Epithelial cell of proximal tubule (primary cell): ENCODE measurements at regions not wholly inside any gene's neighbourhood (a gene's known extent, or its start where the extent isn't known, plus 50 kb on each side); places are given as distances from the start of the nearest gene placed in this dataset.
"Not testable (repeated sequence)": the region's sequence is repeated elsewhere in the genome, so short reads cannot be mapped to it uniquely, and the experiment has no call there.

Experiments
- DNase-seq: peaks from one replicate; pipeline ENCODE4 v3.0.0-alpha.2; 2011; ENCODE audit warnings: low read depth
- H3K4me3 ChIP-seq: 2 replicates; pipeline ENCODE4 v1.5.1; 2011; ENCODE audit warnings: low read depth, mild to moderate bottlenecking, low read length
- TF ChIP-seq, protein P1 (sequence below): conservative IDR thresholded peaks from 2 replicates; pipeline ENCODE4 v1.5.1; 2012; ENCODE audit warnings: low read depth, mild to moderate bottlenecking, low read length

DNA sequence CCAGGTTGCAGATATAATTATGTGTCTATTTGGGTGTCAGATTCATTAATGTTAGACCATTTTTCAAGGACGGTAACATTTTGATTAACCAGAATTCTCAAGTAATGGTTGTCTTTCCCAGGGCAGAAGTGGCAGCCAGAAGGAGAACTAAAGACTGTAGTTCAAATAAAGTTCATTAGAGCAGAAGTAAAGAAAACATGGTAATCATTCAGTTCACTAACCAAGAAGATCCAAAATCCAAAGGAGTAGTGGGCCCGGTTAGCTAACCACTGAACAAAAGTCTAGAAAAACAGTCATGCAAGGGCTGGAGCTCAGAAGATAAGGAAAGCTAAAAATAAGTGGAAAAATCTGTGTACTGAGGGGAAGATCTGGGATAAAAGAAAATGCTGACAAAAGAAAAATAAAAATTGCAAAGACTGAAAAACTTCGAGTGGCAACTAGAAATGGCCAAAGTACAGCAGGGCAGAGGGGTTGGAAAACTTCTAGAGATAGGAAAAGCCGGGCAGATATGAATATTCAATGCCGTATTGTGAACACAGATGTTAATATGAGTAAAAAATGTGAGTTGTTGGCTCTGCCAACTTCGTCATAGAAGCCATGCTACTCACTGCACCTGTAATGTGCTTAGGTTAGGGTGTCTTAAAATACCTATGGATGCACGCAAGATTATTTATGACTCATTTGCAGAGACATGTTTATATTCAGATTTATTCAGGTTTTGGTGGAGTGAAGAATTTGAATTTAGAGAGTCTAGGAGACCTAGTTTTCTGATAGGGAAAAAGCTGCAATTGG, 925.9 kb downstream of the LTN1 start:
- DNase-seq, result no peak
- TF ChIP-seq, protein P1, sequence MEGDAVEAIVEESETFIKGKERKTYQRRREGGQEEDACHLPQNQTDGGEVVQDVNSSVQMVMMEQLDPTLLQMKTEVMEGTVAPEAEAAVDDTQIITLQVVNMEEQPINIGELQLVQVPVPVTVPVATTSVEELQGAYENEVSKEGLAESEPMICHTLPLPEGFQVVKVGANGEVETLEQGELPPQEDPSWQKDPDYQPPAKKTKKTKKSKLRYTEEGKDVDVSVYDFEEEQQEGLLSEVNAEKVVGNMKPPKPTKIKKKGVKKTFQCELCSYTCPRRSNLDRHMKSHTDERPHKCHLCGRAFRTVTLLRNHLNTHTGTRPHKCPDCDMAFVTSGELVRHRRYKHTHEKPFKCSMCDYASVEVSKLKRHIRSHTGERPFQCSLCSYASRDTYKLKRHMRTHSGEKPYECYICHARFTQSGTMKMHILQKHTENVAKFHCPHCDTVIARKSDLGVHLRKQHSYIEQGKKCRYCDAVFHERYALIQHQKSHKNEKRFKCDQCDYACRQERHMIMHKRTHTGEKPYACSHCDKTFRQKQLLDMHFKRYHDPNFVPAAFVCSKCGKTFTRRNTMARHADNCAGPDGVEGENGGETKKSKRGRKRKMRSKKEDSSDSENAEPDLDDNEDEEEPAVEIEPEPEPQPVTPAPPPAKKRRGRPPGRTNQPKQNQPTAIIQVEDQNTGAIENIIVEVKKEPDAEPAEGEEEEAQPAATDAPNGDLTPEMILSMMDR, result no peak

DNA sequence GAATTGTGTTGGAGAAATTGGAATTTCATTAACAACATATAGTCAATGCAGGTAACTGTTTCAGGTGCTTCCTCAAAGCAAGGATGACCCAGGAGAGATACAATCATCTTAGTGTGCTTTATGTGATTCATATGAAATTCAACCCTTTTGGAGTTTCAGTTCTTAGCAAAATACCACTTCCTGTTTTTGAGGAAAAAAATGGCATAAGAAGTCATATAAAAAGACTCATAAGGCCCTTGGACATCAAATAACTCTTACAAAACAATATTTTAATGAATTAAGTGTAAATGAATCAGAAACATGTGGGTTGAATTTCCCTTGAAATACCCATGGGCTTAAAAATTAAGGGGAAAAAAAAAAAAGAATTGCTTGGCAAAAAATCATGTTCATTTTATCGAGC, 926.6 kb downstream of the LTN1 start:
- DNase-seq, result no peak
- TF ChIP-seq, protein P1, result no peak
- no peak overlapping the region for H3K4me3 ChIP-seq

More for the DNA sequence above, 925.9 kb downstream of the LTN1 start:
- no peak overlapping the region for H3K4me3 ChIP-seq

DNA sequence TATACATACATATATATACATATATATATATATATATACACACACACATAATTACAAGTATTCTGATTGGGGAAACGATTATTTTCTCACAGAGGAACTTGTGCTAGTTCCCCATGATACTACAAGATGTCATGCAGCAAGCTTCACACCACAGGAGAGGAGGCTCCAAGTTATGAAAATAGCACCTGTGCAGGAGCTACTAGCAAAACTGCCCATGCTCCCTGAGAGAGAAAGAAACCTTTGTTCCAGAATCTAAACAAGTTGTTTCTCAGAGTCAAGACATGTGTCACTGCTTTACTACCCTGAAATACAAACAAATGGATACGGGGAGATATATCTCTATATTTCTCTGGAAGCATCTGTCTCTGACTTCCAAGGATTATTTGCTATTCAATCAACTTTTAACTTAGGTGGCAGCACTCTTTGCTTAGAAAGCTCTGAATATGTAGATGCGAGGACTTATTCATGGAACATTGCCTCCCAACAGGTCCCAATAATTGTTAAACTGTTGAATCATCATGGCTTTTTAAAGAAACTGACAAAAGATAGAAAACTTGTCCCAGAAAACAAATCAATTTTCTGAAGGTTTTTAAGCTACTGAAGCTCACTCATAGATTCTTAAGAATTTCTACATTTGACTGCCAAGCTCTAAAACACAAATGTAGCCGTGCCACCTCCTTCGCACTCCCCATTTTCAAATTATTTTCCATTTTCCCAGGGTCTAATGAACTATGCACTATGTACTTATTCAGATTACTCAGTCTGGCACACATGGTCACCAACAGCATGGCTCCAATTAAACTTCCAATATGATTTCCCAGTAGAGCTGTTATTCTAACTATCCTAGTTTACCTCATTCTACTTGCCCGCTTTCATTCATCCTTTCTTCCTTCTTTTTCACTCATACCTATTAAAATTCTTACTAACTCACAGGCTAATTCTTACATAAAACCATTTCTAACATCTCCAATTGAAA, 929.1 kb downstream of the LTN1 start:
- no peak for DNase-seq
- TF ChIP-seq, protein P1, result no peak
- H3K4me3 ChIP-seq, result no peak overlapping the region

DNA sequence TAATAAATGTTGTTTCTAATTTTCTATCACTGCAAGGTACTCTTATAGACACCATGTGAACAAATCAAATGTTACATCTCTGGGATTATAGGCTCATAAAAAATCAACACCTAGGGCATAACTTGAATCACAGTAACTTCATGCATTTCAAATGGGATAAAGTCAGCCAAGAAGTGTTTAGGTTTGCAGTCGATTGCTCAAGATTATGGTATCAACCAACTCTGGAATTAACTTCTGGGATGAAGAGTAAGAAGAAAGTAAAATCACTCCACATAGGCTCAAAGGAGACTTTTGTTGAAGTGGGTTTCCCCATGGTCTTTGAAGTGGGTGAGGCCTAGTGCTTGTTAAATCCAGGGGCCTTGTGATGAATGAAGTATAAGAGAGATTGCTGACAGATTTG, 939.7 kb downstream of the LTN1 start:
- H3K4me3 ChIP-seq, DNase-seq: not testable (repeated sequence)

DNA sequence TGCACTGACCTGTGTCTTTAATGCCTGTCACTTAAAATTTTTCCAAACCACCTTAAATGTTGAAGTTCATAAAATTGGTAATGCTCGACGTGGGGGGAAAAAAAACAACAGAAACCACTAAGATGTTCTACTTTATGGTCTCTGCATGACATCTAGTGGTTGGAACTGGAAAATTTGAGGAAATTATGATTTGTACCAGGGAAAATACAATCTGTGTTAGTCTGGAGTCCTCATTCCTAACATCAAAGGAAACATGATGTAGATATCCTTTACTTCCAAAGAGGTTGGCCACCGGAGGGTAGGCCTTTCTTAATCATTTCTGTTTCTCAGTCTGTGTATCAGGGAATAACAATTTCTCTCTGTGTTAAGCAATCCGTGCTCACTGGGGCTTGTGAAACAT, 941.0 kb downstream of the LTN1 start:
- DNase-seq, H3K4me3 ChIP-seq: not testable (repeated sequence)
- TF ChIP-seq, protein P1, result peak; percentile 55

DNA sequence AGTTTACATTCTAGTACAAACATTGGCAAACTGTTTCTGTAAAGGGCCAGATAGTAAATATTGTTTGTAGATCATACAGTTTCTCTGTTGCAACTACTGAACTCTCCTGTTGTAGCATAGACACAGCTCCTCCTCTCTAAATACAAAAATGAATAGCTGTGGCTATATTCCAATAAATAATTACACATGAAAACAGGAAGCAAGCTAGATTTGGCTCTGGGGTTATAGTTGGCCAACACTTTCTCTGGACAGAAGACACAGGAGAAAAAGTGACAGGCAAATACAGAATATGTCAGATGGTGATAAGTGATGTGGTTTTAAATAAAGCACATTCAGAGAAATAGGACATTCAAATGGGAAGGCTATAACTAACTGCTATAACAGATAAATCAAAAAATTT, 957.0 kb downstream of the LTN1 start:
- not testable (repeated sequence) for H3K4me3 ChIP-seq, DNase-seq

DNA sequence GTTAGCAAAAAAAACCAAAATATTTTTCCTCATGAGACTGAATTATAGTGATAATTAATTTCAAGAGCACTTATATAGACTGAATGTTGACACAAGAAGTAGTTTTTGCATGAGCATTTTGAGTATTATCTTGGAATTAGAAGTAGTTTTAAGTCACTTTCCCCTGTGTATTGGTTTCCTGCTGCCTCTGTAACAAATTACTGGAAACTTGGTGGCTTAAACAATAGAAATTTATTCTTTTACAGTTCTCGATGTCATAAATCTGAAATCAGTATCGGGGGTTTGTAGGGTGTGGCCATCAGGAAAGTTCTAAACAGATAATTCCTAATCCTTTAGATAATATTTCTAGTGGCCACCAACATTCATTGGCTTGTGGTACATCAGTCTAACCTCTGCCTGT, 957.8 kb downstream of the LTN1 start:
- not testable (repeated sequence) for H3K4me3 ChIP-seq, DNase-seq

DNA sequence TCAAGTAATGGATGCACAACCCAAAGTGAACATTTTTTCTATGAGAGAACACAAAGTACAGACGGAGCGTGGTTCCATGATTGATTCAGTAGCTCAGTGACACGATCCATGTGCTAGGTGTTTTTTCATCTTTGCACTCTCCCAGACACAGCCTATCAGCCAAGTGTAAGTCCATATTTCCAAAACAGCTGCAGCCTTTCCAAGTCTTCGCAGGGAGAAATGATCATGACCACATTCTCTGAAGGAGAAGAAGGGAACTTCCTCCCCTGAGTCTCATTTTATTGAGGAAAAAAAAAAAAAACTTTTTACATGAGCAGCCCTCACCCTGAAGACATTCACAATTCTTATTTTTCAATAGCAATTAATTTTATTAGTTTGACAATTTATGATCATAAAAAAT, 958.3 kb downstream of the LTN1 start:
- H3K4me3 ChIP-seq, DNase-seq: not testable (repeated sequence)

DNA sequence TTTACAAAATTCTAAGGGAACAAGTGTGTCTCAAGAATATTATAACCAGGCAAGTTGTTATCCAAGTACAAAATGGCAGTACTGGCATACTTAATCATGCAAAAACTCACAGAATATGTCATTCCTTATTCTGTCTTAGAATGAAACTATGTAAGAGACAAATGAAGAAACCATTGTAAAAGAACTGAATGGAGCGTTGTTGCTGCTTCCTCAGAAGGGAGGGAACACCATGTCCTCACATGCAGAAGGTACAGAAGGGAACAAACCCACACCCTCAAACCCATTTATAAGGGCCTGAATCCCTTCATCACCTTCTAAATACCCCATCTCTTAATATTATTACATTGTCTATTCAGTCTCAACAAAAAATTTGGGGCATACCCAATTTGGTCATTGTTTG, 960.0 kb downstream of the LTN1 start:
- H3K4me3 ChIP-seq, DNase-seq: not testable (repeated sequence)

DNA sequence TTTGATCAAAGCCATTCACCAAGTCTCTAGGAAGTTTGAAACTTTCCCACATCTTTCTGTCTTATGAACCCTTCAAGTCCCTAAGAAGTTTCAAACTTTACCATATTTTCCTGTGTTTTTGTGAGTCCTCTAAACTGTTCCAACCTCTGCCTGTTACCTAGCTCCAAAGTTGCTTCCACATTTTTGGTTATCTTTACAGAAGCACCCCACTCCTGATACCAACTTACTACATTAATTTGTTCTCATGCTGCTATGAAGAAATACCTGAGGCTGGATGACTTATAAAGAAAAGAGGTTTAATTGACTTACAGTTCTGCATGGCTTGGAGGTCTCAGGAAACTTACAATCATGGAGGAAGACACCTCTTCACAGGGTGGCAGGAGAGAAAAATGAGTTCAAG, 961.6 kb downstream of the LTN1 start:
- not testable (repeated sequence) for DNase-seq, H3K4me3 ChIP-seq
